CD14-positive monocyte (primary cell): ENCODE measurements at regions not wholly inside any gene's neighbourhood (a gene's known extent, or its start where the extent isn't known, plus 50 kb on each side); places are given as distances from the start of the nearest gene placed in this dataset.
"Not testable (repeated sequence)": the region's sequence is repeated elsewhere in the genome, so short reads cannot be mapped to it uniquely, and the experiment has no call there.

Experiments
- DNase-seq, 3 donors: peaks; one replicate each; pipeline ENCODE4 v3.0.0-alpha.2; 2011 to 2022
- H2AFZ ChIP-seq: 2 replicates; pipeline ENCODE4 v1.6.0; 2012; ENCODE audit warnings: mild to moderate bottlenecking, low read depth, low read length, inconsistent platforms; ENCODE audit not compliant: insufficient read depth, poor library complexity, severe bottlenecking
- H3K27ac ChIP-seq, 2 donors: 1 replicate in 1 of 2; 2 replicates in 1 of 2; pipeline ENCODE4 v1.5.1; 2012 to 2013; ENCODE audit warnings: low read length in 2 of 2, control low read depth in 1 of 2, inconsistent platforms in 1 of 2, low read depth in 1 of 2, mild to moderate bottlenecking in 1 of 2
- H3K27me3 ChIP-seq, 2 donors: one replicate each; pipeline versions ENCODE4 v1.6.0 to v1.6.1; 2011 to 2013; ENCODE audit warnings: low read length in 2 of 2; ENCODE audit not compliant: control insufficient read depth in 2 of 2, insufficient read depth in 2 of 2
- H3K36me3 ChIP-seq, 2 donors: replicated peaks in 1 of 2; 1 replicate in 1 of 2; 2 replicates in 1 of 2; pipeline versions ENCODE4 v1.5.1 to v1.6.1; 2012 to 2013; ENCODE audit warnings: low read length in 2 of 2, control low read depth in 1 of 2, inconsistent platforms in 1 of 2, mild to moderate bottlenecking in 1 of 2; ENCODE audit not compliant: insufficient read depth in 2 of 2, control insufficient read depth in 1 of 2
- H3K4me1 ChIP-seq, 2 donors: 1 replicate in 1 of 2; 2 replicates in 1 of 2; pipeline versions ENCODE4 v1.5.1 to v1.6.1; 2012 to 2013; ENCODE audit warnings: low read length in 2 of 2, control low read depth in 1 of 2, inconsistent platforms in 1 of 2, mild to moderate bottlenecking in 1 of 2, moderate library complexity in 1 of 2; ENCODE audit not compliant: insufficient read depth in 2 of 2, control insufficient read depth in 1 of 2
- H3K4me2 ChIP-seq: replicated peaks from 2 replicates; pipeline ENCODE3; 2012; ENCODE audit warnings: low read length, moderate library complexity, mild to moderate bottlenecking; ENCODE audit not compliant: poor library complexity, severe bottlenecking; ENCODE audit errors: extremely low read depth
- H3K4me3 ChIP-seq, 3 experiments: fragments of 200-600 bp in 1 of 3; sonication (generic) in 1 of 3; replicated peaks in 1 of 3; 1 replicate in 2 of 3; 2 replicates in 1 of 3; pipeline ENCODE4 v1.5.1; 2011 to 2013; ENCODE audit warnings: low read length in 3 of 3, mild to moderate bottlenecking in 3 of 3, control low read depth in 2 of 3, low read depth in 2 of 3, inconsistent platforms in 1 of 3, moderate library complexity in 1 of 3
- H3K79me2 ChIP-seq: 2 replicates; pipeline ENCODE4 v1.6.0; 2012; ENCODE audit warnings: mild to moderate bottlenecking, control low read depth, inconsistent platforms, low read length, moderate library complexity; ENCODE audit not compliant: insufficient read depth
- H3K9ac ChIP-seq: 2 replicates; pipeline ENCODE4 v1.6.0; 2017; ENCODE audit warnings: low read length, mild to moderate bottlenecking; ENCODE audit not compliant: insufficient read depth, poor library complexity, severe bottlenecking
- H3K9me3 ChIP-seq, 2 donors: replicated peaks in 1 of 2; 1 replicate in 1 of 2; 2 replicates in 1 of 2; pipeline versions ENCODE4 v1.5.1 to v1.6.1; 2012 to 2013; ENCODE audit warnings: low read length in 2 of 2, control low read depth in 1 of 2; ENCODE audit not compliant: control insufficient read depth in 1 of 2, insufficient read depth in 1 of 2
- H4K20me1 ChIP-seq: 2 replicates; pipeline ENCODE4 v1.6.0; 2012; ENCODE audit warnings: mild to moderate bottlenecking, low read length, control low read depth, moderate library complexity; ENCODE audit not compliant: insufficient read depth
- H3K27ac Mint-ChIP-seq, 7 donors: one replicate each; pipeline ENCODE4 v1.8.0; 2020; ENCODE audit warnings: mild to moderate bottlenecking in 7 of 7, mixed read lengths in 7 of 7, moderate library complexity in 6 of 7, inconsistent platforms in 2 of 7
- H3K27me3 Mint-ChIP-seq, 3 donors: one replicate each; pipeline ENCODE4 v1.8.0; 2021 to 2022; ENCODE audit warnings: low read depth in 3 of 3, mild to moderate bottlenecking in 3 of 3, mixed read lengths in 3 of 3, moderate library complexity in 3 of 3, inconsistent platforms in 1 of 3
- H3K36me3 Mint-ChIP-seq, 2 donors: one replicate each; pipeline ENCODE4 v1.8.0; 2020; ENCODE audit warnings: mixed read lengths in 2 of 2, inconsistent platforms in 1 of 2, mild to moderate bottlenecking in 1 of 2
- H3K4me1 Mint-ChIP-seq: one replicate; pipeline ENCODE4 v1.8.0; 2020; ENCODE audit warnings: mild to moderate bottlenecking, mixed read lengths
- H3K4me3 Mint-ChIP-seq, 2 donors: one replicate each; pipeline ENCODE4 v1.8.0; 2020; ENCODE audit warnings: mild to moderate bottlenecking in 2 of 2, mixed read lengths in 2 of 2, moderate library complexity in 1 of 2
- H3K9me3 Mint-ChIP-seq, 7 donors: one replicate each; pipeline ENCODE4 v1.8.0; 2020 to 2022; ENCODE audit warnings: mixed read lengths in 7 of 7, mild to moderate bottlenecking in 6 of 7, moderate library complexity in 6 of 7, inconsistent platforms in 2 of 7
- WGBS: methylation state at CpG from one replicate; pipeline ENCODE4 v1.1.5; 2013; ENCODE audit warnings: missing lambda C conversion rate; ENCODE audit not compliant: insufficient coverage; 5-methylcytosine and 5-hydroxymethylcytosine counted together
- intact Hi-C, 2 donors: fragments of 100-400 bp; cut with micrococcal nuclease; formaldehyde crosslinking; loops; one replicate each; pipeline versions ENCODE4 v1.15.0 to v1.15.1; 2023
- TF ChIP-seq, protein P1 (sequence below): fragments of 200-600 bp; IDR thresholded peaks from one replicate; pipeline ENCODE4 v1.8.0; 2022; ENCODE audit warnings: antibody characterized with exemption, mild to moderate bottlenecking

DNA sequence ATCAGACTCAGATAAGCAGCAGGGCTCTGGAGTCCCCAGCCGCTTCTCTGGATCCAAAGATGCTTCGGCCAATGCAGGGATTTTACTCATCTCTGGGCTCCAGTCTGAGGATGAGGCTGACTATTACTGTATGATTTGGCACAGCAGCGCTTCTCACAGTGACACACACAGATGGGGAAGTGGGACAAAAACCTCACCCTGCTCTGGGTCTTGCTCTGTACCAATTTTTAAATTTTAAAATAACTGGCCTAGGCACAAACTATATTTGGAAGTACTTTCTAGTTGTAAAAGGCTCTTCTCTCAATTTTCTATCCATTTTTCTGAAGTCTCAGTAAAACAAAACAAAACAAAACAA, 131.7 kb downstream of the VPREB1 start:
- Mint-ChIP-seq H3K9me3 (peaks cover 0 to 2% (median 0%) of the 10 kb centered on the region in 7 donors), H3K27me3 (peaks cover 0 to 9% (median 8%) of the 10 kb centered on the region in 3 donors), H3K4me1 (peaks cover 3% of the 10 kb centered on the region), H3K27ac (no peak overlapping the region), H3K4me3 (no peak overlapping the region), H3K36me3 (no peaks in the 10 kb centered on the region)
- Histone ChIP-seq H3K4me2 (no peak overlapping the region), H3K4me1 (no peaks in the 10 kb centered on the region), H3K27ac (no peak overlapping the region), H3K27me3 (no peaks in the 10 kb centered on the region), H3K79me2 (no peaks in the 10 kb centered on the region), H3K36me3 (no peaks in the 10 kb centered on the region), H2AFZ (no peak overlapping the region), H4K20me1 (no peaks in the 10 kb centered on the region), H3K4me3 (no peak overlapping the region), H3K9ac (no peak overlapping the region), H3K9me3 (no peaks in the 10 kb centered on the region)
- TF ChIP-seq, protein P1, sequence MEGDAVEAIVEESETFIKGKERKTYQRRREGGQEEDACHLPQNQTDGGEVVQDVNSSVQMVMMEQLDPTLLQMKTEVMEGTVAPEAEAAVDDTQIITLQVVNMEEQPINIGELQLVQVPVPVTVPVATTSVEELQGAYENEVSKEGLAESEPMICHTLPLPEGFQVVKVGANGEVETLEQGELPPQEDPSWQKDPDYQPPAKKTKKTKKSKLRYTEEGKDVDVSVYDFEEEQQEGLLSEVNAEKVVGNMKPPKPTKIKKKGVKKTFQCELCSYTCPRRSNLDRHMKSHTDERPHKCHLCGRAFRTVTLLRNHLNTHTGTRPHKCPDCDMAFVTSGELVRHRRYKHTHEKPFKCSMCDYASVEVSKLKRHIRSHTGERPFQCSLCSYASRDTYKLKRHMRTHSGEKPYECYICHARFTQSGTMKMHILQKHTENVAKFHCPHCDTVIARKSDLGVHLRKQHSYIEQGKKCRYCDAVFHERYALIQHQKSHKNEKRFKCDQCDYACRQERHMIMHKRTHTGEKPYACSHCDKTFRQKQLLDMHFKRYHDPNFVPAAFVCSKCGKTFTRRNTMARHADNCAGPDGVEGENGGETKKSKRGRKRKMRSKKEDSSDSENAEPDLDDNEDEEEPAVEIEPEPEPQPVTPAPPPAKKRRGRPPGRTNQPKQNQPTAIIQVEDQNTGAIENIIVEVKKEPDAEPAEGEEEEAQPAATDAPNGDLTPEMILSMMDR = no peak
- no peak for DNase-seq
- intact Hi-C loops = no loop called here
- 76% methylated on average over 3 of the region's 3 CpGs for WGBS

DNA sequence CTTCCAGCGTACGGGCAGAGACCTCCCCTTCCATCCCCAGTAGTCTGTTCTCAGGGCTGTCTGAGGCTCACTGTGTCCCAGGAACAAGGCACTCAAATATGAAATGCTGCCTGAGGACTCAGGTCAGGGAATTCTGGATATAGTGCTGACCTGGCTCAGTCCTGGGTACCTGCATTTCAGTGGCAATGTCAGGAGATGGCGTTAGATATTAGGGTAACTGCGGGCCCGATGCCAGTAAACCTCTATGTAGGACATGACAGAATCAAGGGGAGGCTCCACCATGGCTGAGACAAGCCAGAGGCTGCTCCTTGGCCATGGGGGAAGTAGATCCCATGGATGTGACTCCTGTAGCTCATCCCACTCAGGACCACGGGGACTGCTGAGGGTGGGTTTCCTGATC, 131.7 kb downstream of the ZNF280B start:
- H3K4me3 Mint-ChIP-seq, H3K4me1 ChIP-seq, H2AFZ ChIP-seq, H3K79me2 ChIP-seq, H3K4me3 ChIP-seq, H3K4me1 Mint-ChIP-seq, H3K9me3 Mint-ChIP-seq, H3K9me3 ChIP-seq, H3K4me2 ChIP-seq, H3K9ac ChIP-seq, DNase-seq, H4K20me1 ChIP-seq, intact Hi-C loops, H3K36me3 ChIP-seq, H3K27ac ChIP-seq, H3K36me3 Mint-ChIP-seq, H3K27me3 ChIP-seq: not testable (repeated sequence)
- WGBS = 100% methylated on average over 3 of the region's 6 CpGs
- Mint-ChIP-seq H3K27me3 (peaks cover 0 to 11% (median 9%) of the 10 kb centered on the region in 3 donors), H3K27ac (peak overlapping the region in 1 of 7 donors; percentile 46)
